Uterus (tissue), 3 donors: ENCODE measurements at regions not wholly inside any gene's neighbourhood (a gene's known extent, or its start where the extent isn't known, plus 50 kb on each side); places are given as distances from the start of the nearest gene placed in this dataset.

Source experiments
- DNase-seq, 2 donors: peaks; one replicate each; pipeline ENCODE4 v3.0.0-alpha.2; 2019 to 2020
- H3K27ac ChIP-seq, 2 donors: fragments of 200-600 bp; sonication (generic); 1 replicate in 1 of 2; 2 replicates in 1 of 2; pipeline ENCODE4 v1.5.1; 2016 to 2018
- H3K27me3 ChIP-seq, 2 donors: fragments of 200-600 bp; sonication (generic); one replicate each; pipeline ENCODE4 v1.5.1; 2018 to 2019; ENCODE audit warnings: control low read depth in 1 of 2
- H3K36me3 ChIP-seq, 2 donors: fragments of 200-600 bp; sonication (generic); one replicate each; pipeline ENCODE4 v1.5.1; 2019; ENCODE audit warnings: control low read depth in 1 of 2
- H3K4me1 ChIP-seq, 2 donors: fragments of 200-600 bp; sonication (generic); one replicate each; pipeline ENCODE4 v1.5.1; 2018 to 2019; ENCODE audit warnings: control low read depth in 1 of 2
- H3K4me3 ChIP-seq, 2 donors: fragments of 200-600 bp; sonication (generic); 1 replicate in 1 of 2; 2 replicates in 1 of 2; pipeline ENCODE4 v1.5.1; 2018 to 2019; ENCODE audit warnings: mild to moderate bottlenecking in 1 of 2
- H3K9me3 ChIP-seq, 2 donors: fragments of 200-600 bp; sonication (generic); one replicate each; pipeline ENCODE4 v1.5.1; 2019; ENCODE audit warnings: control low read depth in 1 of 2
- CTCF ChIP-seq, 4 experiments: fragments of 200-600 bp in 2 of 4; fragments of 450-650 bp in 2 of 4; sonication (generic) in 2 of 4; IDR thresholded peaks; one replicate each; pipeline ENCODE4 v1.5.1; 2016 to 2019; ENCODE audit warnings: antibody characterized with exemption in 4 of 4, mild to moderate bottlenecking in 2 of 4, moderate library complexity in 1 of 4
- POLR2A ChIP-seq, 2 donors: fragments of 450-650 bp; IDR thresholded peaks; one replicate each; pipeline ENCODE4 v1.6.1; 2016; ENCODE audit warnings: antibody characterized with exemption in 2 of 2, mild to moderate bottlenecking in 1 of 2, moderate library complexity in 1 of 2
- intact Hi-C: fragments of 100-400 bp; cut with DNase I; formaldehyde crosslinking; loops from one replicate; pipeline ENCODE4 v1.15.1; 2023; ENCODE audit warnings: low total_unique reads
- donor health status: DM: yes; HTN: yes; CAD: no.

GRCh38 chr6:163806755-163807499 lies 392.4 kb downstream of the QKI start:
- no peak overlapping the region for H3K27ac ChIP-seq
- H3K36me3 ChIP-seq = no peaks in the 10 kb centered on the region
- intact Hi-C loops = no loop called here
- no peaks in the 10 kb centered on the region for H3K4me1 ChIP-seq
- H3K4me3 ChIP-seq = no peak overlapping the region
- no peaks in the 10 kb centered on the region for H3K27me3 ChIP-seq
- DNase-seq = no peak
- TF ChIP-seq POLR2A (IDR thresholded peaks at IDR 0.05) (no peak), CTCF (IDR thresholded peaks at IDR 0.05) (no peak)
- H3K9me3 ChIP-seq = no peaks in the 10 kb centered on the region

GRCh38 chr6:163804991-163805390 lies 390.5 kb downstream of the QKI start:
- no peak overlapping the region for H3K4me3 ChIP-seq
- DNase-seq = no peak
- no peaks in the 10 kb centered on the region for H3K36me3 ChIP-seq
- intact Hi-C loops = no loop called here
- no peaks in the 10 kb centered on the region for H3K9me3 ChIP-seq
- H3K4me1 ChIP-seq = no peaks in the 10 kb centered on the region
- no peaks in the 10 kb centered on the region for H3K27me3 ChIP-seq
- no peak for TF ChIP-seq POLR2A (IDR thresholded peaks at IDR 0.05)
- no peak for TF ChIP-seq CTCF (IDR thresholded peaks at IDR 0.05)
- H3K27ac ChIP-seq = no peak overlapping the region

GRCh38 chr6:163802267-163802666 lies 387.7 kb downstream of the QKI start:
- Histone ChIP-seq H3K4me3 (no peak overlapping the region), H3K4me1 (no peaks in the 10 kb centered on the region), H3K9me3 (no peaks in the 10 kb centered on the region), H3K36me3 (no peaks in the 10 kb centered on the region), H3K27ac (no peak overlapping the region), H3K27me3 (no peaks in the 10 kb centered on the region)
- intact Hi-C loops = no loop called here
- no peak for TF ChIP-seq POLR2A (IDR thresholded peaks at IDR 0.05)
- no peak for TF ChIP-seq CTCF (IDR thresholded peaks at IDR 0.05)
- no peak for DNase-seq

- Histone ChIP-seq H3K4me1 (no peaks in the 10 kb centered on the region), H3K9me3 (no peaks in the 10 kb centered on the region), H3K27ac (no peak overlapping the region), H3K4me3 (no peak overlapping the region), H3K36me3 (no peaks in the 10 kb centered on the region), H3K27me3 (no peaks in the 10 kb centered on the region)
- DNase-seq = no peak
- TF ChIP-seq POLR2A (IDR thresholded peaks at IDR 0.05) (no peak), CTCF (IDR thresholded peaks at IDR 0.05) (no peak)
- intact Hi-C loops = no loop called here
These were observed 382.9 kb downstream of the QKI start for GRCh38 chr6:163797296-163797845.
